HPDE6-E6E7 (cell line): ENCODE measurements at regions not wholly inside any gene's neighbourhood (a gene's known extent, or its start where the extent isn't known, plus 50 kb on each side); places are given as distances from the start of the nearest gene placed in this dataset.

Source experiments
- DNase-seq: peaks from one replicate; pipeline ENCODE4 v3.0.0; 2011; ENCODE audit warnings: missing footprints; ENCODE audit errors: extremely low spot score

DNA sequence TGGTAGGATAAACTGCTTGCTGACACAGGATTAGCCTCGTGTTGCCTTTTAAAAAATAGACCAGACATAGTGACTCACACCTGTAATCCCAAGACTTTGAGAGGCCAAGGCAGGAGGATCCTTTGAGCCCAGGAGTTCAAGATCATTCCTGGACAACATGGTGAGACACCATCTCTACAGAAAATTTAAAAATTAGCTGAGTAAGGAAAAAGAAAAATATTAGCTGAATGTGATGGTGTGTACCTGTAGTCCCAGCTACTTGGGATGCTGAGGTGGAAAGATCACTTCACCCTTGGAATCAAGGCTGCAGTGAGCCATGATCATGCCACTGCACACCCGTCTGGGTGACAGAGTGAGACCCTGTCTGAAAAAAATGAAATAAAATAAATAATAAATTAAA lies 82.0 kb downstream of the ETS2 start:
- DNase-seq: no peak

DNA sequence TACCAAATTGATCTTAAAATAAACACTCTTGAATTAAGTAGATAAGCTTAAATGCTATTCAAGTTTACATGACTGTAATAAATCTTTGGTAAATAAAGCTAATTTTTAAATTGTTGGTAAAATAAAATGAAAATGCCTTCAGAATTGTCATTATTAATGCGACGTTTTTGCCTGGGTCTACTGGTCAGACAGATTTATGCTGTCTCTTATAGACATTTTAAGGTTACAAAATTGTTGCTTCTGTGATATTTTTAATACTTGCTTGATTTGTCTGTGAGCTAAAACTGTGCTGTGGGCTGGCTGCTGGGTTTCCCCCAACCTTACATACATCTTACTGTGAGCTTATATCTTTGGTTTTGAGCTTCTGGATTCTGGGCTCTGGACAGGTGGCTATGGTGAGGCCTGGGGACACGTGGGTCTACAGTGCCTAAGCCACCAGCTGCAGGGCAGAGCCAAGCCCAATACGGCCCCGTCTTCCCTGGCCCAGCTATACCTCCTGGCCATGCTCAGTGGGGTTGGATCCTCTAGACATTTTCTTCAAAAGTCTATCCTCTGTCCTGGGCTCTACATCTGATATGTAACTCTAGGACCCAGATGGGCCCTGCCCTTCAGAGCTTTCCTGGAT lies 81.4 kb downstream of the ETS2 start:
- no peak for DNase-seq

GRCh38 chr21:38885909-38886308 lies 80.2 kb downstream of the ETS2 start:
- DNase-seq: no peak

- DNase-seq: no peak
These were observed 78.7 kb downstream of the ETS2 start for GRCh38 chr21:38884440-38884839.

DNA sequence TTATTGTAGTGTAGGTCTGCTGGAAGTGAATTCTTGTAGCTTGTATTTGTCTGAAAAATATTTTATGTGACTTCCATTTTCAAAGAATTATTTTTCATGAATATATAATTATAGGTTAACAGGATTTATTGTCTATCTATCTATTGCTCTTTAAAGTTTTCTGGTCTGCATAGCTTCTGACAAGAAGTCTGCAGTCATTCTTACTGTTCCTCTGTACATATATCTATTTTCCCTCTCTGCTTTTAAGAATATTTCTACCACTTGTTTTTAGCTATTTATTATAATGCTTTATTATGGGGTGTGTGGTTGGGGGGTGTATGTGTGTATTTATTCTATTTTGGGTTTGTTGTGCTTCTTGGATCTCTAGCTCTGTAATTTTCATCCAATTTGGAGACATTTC lies 77.4 kb downstream of the ETS2 start:
- no peak for DNase-seq

GRCh38 chr21:38881131-38881530 lies 75.4 kb downstream of the ETS2 start:
- no peak for DNase-seq

DNA sequence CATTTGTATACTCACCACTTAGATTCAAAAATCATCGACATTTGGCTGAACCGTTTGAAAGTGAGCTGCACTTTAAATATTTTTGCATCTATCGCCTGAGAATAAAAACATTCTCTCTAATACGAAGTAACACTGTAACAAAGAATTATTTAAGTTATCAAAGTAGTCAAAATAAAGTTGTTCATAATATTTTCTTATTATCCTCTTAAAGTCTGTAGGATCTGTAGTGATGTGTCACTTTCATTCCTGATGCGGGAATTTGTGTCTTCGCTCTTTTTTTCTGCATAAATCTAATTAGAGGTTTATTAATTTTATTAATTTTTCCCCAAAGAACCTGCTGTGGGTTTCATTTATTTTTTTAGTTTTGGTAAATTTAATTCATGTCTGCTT lies 74.8 kb downstream of the ETS2 start:
- no peak for DNase-seq

DNA sequence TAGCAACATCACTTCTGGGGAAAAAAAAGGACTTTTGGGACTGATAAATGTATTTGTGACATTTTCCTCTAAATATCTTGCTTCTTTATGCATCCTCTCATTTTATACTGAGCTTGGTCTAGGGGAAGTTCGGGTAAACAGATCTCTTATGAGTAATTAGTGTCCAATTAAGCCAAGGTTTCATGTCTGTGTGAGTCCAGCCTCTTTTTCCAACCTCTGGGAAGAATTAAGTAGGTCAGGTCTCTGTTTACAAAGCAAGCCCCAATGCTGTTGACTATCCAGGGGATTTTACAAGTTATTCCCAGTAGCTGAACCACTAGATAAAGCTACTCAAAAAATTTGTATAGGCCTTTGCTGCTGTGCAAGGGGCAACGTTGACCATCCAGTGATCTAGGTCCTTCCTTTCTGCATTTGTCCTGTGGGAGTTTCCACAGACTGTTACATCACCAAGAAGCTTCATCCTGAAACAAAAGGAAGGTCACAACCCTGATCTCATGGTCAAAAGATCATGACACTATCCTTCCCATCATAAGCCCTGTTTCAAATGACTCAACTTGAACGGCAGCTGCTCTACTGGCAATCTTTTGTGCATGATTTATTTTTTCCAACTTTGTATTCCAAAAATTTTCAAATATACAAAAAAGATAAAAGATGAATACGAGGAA lies 74.3 kb downstream of the ETS2 start:
- DNase-seq: no peak

- no peak for DNase-seq
These were observed 72.8 kb downstream of the ETS2 start for GRCh38 chr21:38878379-38879179.

DNA sequence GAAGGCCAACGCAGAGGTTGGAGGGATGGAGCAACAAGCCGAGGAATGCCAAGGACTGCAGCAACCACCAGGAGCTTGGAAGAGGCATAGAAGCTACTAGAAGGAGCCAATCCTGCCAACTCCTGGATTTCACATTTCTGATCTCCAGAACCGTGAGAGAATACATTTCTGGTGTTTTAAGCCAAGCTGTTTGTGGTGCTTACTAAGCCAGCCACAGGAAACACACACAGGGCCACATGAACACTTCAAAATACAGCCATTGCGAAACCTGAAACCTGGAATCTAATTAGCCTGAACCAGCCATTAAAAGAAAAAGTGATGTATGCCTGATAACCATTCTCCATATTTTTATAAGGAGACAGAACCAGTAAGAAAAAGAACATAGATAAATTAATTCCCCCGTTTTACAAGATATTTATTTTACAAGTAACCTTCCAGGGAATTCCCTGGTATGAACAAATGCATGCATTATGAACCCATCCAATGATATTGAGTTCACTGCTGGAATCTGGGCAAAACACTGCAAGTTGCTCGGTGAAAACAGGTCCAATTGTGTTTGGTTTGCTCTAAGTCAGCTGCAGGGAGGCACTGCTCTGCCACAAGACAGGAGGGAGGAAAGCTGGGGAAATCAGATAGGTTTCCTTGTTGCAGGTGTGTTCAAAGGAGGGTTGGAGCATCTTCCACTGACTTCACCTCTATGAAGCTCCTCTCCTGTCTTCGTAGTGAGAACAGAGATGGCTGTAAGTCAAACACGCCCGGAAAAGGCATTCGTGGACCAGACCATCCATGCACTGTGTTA lies 70.2 kb downstream of the ETS2 start:
- no peak for DNase-seq
